ENCODE measurements at regions not wholly inside any gene's neighbourhood (a gene's known extent, or its start where the extent isn't known, plus 50 kb on each side); places are given as distances from the start of the nearest gene placed in this dataset.

DNA sequence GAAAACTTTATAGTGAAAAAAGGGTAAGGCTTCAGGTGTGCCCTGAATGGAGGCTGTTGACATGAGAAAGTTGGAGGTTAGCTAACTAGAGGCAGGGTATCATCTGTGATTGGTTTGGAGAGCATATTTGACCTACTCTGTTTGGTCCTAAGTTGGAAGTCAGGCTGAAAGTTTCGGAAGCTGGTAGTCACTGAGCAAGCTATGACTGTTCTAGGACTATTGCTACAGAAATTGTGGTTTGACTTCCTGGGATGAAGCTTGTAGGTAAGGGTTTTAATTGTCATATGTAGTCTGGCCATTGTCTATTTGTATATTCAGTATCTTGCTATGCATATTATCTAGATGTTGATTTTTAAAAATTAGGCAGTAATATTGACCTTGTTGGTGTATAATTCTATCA lies 565.0 kb downstream of the TMEM135 start:
- TF ChIP-seq CTCF (conservative IDR thresholded peaks at IDR 0.05; ENCODE audit: low read length) (no peak), EZH2phosphoT487 (IDR thresholded peaks at IDR 0.05; ENCODE audit: borderline replicate concordance) (no peak)
